HG03135 (cell line): ENCODE measurements at regions not wholly inside any gene's neighbourhood (a gene's known extent, or its start where the extent isn't known, plus 50 kb on each side); places are given as distances from the start of the nearest gene placed in this dataset.
A peak's percentile ranks its signal among the peaks of the same experiment; 100 is the strongest.
"Not testable (repeated sequence)": the region's sequence is repeated elsewhere in the genome, so short reads cannot be mapped to it uniquely, and the experiment has no call there.

Experiments used
- ATAC-seq: cut with Tn5 transposase; IDR thresholded peaks from one replicate; pipeline ENCODE4 v1.9.1; 2021; ENCODE audit warnings: mild to moderate bottlenecking, moderate library complexity; ENCODE audit not compliant: unreplicated experiment

DNA sequence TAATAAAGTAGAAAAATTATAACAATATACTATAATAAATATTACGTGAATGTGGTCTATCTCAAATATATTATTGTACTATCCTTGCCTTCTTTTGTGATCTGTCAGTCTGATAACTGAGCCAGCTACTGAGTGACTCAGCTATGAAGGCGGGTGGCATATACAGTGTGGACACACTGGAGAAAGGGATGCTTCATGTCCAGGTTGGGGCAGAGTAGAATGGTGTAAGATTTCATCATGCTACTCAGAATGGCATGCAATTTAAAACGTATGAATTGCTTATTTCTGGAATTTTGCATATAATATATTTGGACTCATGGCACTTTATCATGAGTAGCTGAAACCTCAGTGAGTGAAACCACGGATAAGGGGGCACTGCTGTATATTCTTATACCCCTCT lies 172.9 kb upstream of the TBC1D5 start:
- ATAC-seq: no peak

DNA sequence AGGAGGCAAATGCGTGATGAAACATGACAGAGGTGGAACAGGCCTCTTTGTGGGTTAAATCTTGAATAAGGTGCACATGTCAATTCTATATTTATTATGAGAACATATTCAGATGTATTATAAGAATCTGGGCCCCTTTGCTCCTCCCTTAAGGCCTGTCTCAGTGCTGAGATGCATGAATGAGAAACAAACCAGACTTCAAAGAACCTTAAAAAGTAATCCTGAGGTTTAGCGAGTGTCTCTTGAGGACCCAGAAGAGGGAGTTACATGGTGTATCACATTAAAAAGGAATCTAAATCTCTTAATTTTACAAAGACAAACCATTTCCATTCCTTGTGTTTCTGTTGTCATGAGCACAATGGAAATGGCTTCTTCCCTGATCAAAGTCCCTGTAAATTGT lies 170.9 kb upstream of the TBC1D5 start:
- no peak for ATAC-seq

DNA sequence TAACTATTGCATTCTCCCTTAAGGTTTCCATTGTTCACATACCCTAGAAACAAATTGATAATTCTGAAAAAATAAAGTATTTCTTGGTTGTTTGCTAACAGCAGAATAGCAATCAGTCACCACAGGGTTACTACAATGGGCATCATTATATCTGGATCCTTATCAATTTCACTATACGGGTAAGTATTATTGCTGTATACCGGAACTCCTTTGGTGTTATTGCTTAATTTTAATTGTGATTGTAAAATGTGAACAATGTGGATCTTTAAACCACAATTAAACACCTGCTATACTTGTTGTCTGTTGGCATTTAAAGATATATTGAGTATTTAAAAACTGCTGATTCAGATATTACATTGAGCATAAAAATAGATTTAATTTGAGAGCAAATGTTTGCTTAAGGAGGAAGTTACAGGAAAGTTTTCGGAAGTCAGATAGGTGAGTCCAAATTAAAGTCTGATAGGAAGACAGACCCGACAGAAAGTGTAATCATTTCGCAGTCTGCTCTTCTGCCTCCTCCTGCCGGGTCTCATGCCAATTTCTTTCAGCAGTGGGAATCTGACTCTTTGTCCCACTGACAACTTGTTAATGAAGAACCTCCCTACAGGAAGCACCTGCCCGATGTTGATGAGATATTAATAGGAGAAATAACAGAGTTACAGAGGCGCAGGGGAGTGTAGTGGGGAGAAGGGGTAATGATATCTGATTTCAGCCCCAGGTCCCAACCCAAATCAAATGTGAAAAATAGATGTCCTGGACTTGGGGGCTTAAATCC lies 169.7 kb upstream of the TBC1D5 start:
- no peak for ATAC-seq

DNA sequence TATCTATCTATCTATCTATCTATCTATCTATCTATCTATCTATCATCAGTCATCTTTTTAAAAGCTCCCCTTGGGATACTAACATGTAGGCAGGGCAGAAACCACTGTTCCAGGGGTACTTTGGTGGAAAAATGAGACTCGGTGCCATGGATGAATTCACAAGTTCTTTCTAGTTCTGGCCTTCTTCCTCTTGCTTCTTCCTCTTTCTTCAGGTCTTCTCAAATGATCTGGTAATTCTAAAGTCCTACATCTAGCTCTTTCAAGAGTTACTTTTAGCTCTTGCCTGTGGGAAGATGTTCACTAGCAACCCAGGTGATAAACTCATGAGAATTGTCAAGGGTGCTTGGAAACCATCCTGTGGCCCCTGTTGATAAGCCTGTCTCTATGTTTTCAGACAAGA lies 168.5 kb upstream of the TBC1D5 start:
- no peak for ATAC-seq

DNA sequence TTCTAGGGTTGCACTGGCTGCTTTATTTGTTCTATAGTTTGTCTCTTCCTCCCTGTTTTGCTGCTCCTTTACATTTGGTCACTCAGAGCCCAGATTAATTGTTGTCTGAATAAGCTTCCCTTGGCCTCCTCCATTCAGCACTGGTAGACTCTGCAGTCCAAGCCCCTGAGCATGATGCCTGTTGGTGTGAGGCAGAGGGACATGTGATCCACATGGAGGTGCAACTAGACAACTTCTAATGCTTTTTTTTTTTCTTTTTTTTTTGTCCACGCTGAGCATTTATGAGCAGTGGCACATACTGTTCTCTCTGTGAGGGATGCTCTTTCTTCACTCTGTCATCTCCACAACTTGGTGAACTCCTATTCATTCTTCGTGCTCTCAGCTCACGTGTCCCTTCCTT lies 167.3 kb upstream of the TBC1D5 start:
- no peak for ATAC-seq

DNA sequence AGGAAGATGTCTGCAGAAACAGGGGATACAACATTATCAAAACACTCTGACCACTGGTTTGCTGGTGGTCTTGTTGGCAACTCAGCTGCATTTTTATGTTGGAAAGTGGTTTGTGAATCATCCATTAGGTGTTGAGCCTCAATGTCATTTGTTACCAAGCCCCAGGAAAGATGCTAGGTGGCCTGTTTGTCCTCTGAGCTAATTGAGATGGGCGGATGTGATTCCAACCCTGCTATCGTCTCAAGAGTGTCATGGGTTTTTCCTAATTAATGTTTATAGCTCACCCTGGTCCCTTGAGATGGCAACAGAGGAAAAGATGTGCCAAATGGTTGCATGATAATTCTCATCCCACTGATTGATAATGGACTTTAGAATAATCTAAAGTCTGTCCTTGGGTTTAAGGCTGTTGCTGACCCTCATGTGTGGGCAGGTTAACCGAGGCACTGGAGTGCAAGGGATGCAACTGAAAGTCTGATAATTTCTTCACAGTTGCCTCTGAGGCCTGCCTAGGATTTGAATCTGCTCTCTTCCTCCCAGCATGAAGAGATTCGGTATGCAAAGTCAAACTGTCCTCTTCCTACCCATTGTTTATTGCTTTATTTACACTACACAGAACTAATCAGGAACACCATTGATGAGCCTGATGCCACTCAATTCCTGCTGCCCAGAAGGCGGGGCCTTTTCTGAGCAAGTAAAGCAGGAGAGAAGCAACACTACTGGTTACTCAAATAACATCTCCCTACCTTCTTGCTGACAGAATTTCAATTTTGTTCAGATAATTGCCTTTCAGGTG lies 166.2 kb upstream of the TBC1D5 start:
- ATAC-seq: no peak

DNA sequence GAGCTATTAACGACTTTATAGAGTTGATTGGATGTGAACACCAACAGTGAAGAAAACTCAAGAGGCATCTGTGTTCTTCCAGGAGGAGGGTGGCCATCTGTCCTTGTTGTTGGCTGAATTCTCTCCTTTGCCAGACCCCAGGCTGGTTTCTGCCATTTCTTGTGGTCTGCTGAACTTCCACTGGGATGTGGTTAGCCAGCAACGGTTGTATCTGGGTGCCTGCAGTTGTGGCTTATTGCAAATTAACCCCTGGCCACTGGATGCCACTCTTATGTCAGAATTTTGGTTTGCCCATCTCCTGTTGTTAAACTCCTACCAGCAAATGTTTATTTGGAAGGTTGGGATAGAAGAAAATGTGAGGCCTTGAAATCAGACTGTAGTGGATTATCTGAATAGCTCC lies 163.6 kb upstream of the TBC1D5 start:
- no peak for ATAC-seq

DNA sequence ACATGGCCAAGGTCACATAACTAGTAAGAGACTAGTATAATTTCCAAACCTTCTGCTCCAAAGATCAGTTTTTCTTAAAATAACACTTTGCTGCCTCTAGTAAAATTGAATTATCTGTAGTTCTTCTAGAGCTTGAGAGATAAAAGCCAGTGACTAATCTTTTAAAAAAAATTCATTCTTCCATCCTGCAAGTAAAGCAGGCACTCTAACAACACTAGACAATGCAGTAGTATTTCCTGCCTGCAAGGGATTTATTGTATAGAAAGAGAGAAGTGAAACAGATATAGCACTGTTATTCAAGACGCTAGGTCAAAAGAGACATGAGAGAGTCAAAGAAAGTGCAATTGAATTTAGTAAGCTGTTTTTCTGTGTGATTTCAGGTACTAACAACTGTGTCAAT lies 159.5 kb upstream of the TBC1D5 start:
- no peak for ATAC-seq

DNA sequence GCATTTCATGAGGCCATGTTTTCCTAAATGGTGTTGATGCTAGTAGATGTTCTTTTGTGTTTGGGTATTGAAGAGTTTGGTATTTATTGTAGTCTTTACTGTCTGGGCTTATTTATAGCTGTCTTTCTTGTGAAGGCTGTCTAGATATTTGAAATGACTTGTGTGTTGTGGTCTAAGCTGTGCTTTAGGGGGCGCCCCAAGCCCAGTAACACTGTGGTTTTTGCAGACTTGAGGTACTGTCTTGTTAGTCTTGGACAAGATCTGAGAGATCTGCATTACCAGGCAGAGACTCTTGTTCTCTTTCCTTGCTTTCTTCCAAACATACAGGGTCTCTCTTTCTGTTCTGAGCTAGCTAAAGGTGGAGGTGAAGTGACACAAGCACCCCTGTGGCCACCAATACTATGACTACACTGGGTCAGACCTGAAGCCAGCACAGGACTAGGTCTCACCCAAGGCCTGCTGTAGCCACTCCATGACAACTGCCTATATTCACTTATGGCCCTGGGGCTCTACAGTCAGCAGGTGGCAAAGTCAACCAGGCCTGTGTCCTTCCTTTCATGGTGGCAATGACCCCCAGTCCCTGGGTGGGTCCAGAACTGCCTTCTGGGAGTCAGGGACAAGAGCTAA lies 152.1 kb upstream of the TBC1D5 start:
- peak; percentile 76 for ATAC-seq

DNA sequence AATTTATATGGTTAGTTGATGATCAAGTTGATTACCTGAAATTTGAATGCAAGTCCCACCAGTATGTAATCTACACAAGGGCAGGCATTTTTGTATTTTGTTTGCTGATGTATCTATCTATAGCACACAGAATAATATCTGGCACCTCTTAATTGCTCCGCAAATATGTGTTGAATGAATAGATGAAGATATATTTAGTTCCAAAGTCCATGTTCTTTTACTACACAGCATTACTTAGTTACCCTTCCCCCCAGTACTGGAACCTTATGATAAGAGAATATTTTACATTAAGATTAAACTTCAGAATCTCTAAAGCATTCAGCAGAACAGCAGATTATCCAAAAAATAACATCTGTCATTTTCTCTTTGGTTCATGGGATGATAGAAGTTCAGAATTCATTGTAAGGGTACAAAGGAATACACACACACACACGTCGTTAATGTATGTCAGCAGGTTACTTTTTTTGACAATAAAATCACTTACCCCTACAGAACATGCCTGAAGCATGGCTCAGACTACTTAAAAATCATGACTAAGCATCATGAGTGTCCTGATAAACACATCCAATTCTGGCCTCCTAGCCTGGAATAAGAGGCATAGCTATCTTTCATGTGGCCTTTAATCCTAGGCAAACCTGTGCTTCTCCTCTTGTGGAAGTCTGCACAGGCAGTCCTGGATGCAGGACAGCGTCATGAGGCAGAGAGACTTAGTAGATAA lies 148.9 kb upstream of the TBC1D5 start:
- no peak for ATAC-seq

DNA sequence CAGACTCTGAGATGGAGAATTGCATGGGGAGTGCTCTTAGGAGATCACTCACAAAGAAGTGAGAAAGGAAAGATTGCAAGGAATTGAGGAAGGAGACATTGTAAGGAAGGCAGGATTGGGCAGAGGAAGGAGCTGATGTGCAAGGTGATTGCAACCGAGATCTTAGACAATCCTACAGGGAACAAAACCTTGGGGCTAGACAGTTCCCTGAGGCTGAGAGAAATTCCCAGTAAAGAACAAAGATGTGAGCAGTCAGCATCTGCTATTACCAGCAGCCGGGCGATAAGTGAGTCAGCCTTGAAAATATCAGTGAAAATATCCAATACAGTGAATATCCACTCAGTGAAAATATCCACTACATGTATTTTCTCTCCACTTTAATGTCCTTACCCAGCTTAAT lies 143.6 kb upstream of the TBC1D5 start:
- ATAC-seq: no peak

DNA sequence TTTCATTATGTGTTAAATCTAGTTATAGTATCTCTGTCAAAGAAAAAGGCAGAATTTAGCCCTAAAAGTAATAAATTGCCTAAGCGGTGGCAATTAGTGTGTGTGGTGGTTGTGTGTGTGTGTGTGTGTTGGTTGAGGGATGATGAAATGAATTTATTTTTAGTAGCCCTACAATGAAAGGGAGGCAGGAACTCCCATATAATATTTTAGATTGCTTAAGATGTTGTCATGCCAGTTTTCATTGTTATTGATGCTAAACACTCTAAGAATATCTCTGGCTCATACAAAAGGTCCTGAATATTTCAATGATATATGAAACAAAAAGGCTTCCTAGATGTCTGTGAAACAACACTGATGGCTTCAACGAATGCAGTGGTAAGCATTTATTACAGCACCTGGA lies 140.6 kb upstream of the TBC1D5 start:
- no peak for ATAC-seq

DNA sequence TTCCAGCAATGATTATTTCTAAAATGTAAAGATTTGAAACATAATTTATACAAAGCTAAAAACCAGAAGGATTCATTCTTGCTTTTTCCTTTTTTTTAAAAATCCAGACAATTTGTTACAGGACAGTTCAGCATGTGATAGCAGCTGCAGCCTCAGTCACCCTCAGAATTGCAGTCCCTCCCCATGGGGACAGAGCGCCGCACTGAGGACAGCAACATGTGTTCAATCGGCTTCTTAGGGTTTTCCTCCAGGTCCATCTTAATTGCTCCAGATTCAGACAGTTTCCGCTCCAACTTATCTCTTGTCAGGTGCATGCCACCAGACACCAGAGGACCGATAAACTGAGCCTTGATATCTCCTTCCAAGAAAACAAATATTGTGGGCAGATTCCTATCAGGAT lies 134.9 kb upstream of the TBC1D5 start:
- ATAC-seq: no peak

DNA sequence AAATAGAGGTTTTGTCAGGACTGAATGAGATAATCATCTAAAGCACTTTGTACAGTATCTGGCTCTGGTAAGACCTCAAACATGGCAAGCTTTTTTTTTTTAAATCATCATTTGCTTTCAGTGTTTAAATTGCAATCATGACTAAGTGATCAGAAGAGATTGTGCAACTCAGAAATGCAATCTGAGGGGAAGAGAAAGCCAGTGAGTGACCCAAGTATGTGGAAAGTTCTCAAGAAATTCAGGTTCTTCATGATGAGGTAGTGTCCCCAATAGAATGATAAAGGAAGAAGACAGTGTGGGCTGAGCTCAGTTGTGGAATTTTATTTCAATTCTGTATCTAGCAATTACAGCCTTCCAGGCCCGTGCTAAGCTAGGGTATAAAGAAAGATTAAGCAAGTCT lies 132.2 kb upstream of the TBC1D5 start:
- ATAC-seq: no peak

DNA sequence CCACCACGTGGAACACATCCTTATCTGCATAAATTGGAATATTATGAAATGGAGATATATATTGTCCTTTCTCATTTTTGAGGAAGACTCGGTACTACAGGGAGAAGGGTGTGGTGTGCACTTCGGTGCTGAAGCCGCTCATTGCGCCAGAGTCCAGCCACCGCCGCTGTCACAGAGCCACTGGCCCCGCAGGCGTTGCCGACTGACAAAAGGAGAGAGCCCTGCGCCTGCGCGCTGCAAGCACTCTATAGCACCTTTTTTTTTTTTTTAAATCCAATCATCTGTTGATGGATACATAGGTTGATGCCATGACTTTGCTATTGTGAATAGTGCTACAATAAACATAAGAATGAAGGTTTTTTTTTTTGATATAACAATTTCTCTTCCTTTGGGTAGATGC lies 130.0 kb upstream of the TBC1D5 start:
- no peak for ATAC-seq

DNA sequence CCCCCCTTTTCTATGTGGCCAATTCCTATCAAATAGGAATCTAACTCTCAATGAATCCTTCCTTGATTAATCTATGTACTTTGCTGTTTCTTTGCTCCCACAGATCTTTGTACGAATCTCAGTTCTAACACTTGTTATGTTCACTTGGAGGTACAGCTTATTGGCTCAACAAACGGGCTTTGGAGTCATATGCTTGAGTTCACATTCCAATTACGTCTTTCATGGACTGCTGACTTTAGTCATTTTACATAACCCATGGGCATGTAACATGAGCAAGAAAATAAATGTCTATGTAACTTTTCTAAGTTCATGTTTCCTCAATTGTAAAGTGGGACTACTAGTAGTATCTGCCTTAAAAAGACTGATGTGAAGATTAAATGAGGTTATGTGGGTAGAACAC lies 123.2 kb upstream of the TBC1D5 start:
- no peak for ATAC-seq

DNA sequence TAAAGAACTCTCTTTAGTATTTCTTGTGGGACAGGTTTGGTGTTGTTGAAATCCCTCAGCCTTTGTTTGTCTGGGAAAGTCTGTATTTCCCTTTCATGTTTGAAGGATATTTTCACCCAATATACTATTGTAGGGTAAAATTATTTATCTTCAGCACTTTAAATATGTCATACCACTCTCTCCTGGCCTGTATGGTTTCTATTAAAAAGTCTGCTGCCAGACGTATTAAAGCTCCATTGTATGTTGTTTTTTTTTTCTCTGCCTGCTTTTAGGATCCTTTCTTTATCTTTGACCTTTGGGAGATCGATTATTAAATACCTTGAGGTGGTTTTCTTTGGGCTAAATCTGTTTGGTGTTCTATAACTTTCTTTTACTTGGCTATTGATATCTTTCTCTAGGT lies 119.0 kb upstream of the TBC1D5 start:
- no peak for ATAC-seq

DNA sequence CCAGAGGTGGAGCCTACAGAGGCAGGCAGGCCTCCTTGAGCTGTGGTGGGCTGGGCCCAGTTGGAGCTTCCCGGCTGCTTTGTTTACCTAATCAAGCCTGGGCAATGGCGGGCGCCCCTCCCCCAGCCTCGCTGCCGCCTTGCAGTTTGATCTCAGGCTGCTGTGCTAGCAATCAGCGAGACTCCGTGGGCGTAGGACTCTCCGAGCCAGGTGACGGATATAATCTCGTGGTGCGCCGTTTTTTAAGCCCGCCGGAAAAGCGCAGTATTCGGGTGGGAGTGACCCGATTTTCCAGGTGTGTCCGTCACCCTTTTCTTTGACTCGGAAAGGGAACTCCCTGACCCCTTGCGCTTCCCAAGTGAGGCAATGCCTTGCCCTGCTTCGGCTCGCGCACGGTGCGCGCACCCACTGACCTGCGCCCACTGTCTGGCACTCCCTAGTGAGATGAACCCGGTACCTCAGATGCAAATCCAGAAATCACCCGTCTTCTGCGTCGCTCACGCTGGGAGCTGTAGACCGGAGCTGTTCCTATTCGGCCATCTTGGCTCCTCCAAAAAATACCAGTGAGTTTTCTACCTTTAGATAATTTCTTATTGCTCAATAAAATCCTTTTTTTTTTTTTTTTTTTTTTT lies 118.5 kb upstream of the TBC1D5 start:
- ATAC-seq: not testable (repeated sequence)

DNA sequence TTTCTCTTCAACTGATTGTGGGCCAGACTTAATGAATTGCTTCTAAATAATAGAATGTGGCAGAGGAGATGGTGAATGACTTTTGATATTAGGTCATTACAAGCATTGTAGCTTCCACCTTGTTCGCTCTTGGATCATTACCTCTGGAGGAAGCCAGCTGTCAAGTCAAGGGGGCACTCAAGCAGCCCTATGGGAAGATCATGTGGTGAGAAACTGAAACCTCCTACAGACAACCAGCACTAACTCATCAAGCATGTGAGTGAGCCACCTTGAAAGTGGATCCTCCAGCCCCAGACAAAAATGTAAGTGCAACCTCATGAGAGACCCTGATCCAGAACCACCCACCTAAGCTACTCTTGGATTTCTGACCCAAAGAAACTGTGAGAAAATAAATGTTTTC lies 109.8 kb upstream of the TBC1D5 start:
- no peak for ATAC-seq

DNA sequence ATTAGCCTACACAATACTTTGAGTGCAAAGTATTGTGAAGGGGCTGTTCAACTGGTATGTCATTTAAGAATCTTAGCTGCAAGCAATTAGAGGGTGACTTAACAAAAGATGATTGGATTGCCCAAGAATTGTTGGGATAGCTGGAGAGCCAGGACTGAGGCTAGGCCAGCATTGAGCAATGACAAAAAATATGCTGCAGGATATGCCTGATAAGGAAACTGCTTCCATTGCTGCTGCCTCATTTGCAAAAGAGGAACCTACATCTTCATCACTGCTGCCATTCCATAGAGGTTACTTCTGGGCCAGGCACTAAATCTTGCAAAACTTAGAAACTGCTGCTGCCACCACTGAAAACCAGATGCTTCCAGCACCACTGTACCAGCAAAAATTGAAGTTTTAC lies 108.0 kb upstream of the TBC1D5 start:
- no peak for ATAC-seq

DNA sequence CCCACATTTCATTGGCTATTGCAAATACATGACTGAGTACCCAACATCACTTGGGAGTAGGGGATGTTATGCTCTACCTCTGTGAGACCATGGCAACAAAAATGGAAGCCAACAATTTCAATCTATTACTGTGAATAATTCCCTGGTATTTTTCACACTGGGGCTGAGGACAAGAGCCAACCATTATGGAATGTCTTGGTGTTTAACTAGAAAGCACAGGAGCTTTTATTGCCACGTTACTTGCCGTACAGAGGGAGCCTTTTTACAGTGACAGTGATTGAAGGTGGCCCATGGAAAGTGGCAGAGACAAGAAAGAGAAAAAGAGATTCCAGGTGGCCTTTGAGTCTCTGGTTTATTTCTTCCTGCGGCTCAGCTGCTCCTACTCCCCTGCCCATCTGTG lies 105.7 kb upstream of the TBC1D5 start:
- no peak for ATAC-seq
